Common myeloid progenitor, CD34-positive (primary cell): ENCODE measurements at regions not wholly inside any gene's neighbourhood (a gene's known extent, or its start where the extent isn't known, plus 50 kb on each side); places are given as distances from the start of the nearest gene placed in this dataset.

Source experiments
- CTCF ChIA-PET: fragments of 350-600 bp; sonication (Branson Sonifier 250); formaldehyde crosslinking; loops from one replicate; lab custom pipeline; 2021; ENCODE audit warnings: antibody characterized with exemption; lab: Charles Lee
- POLR2A ChIA-PET: fragments of 350-600 bp; sonication (Branson Sonifier 250); formaldehyde crosslinking; loops from one replicate; lab custom pipeline; 2021; ENCODE audit warnings: antibody characterized with exemption; lab: Charles Lee
- DNase-seq, 3 donors: peaks; one replicate each; pipeline versions ENCODE4 v3.0.0 to v3.0.0-alpha.2; 2013
- H3K27ac ChIP-seq, 2 experiments: 1 replicate in 1 of 2; 2 replicates in 1 of 2; pipeline ENCODE4 v1.7.0; 2013; ENCODE audit warnings: inconsistent platforms in 2 of 2, low read length in 2 of 2, mild to moderate bottlenecking in 2 of 2, low read depth in 1 of 2, moderate library complexity in 1 of 2; ENCODE audit not compliant: severe bottlenecking in 2 of 2, insufficient read depth in 1 of 2, poor library complexity in 1 of 2
- H3K27me3 ChIP-seq, 5 experiments: replicated peaks in 2 of 5; 1 replicate in 3 of 5; 2 replicates in 2 of 5; pipeline versions ENCODE4 v1.6.1 to v1.7.0; 2013; ENCODE audit warnings: low read length in 4 of 5, mild to moderate bottlenecking in 2 of 5, moderate library complexity in 2 of 5, inconsistent platforms in 1 of 5; ENCODE audit not compliant: insufficient read depth in 5 of 5, control insufficient read depth in 4 of 5
- H3K36me3 ChIP-seq, 4 experiments: 1 replicate in 2 of 4; 2 replicates in 2 of 4; pipeline versions ENCODE4 v1.6.1 to v1.7.0; 2013; ENCODE audit warnings: low read length in 3 of 4, control low read depth in 1 of 4, mild to moderate bottlenecking in 1 of 4; ENCODE audit not compliant: control insufficient read depth in 4 of 4, insufficient read depth in 4 of 4
- H3K4me1 ChIP-seq, 4 experiments: 1 replicate in 3 of 4; 2 replicates in 1 of 4; pipeline versions ENCODE4 v1.6.1 to v1.7.1; 2013; ENCODE audit warnings: low read length in 3 of 4, mild to moderate bottlenecking in 3 of 4, control low read depth in 1 of 4, inconsistent platforms in 1 of 4, moderate library complexity in 1 of 4; ENCODE audit not compliant: control insufficient read depth in 4 of 4, insufficient read depth in 4 of 4; ENCODE audit errors: control extremely low read depth in 1 of 4
- H3K4me3 ChIP-seq, 7 experiments: 1 replicate in 4 of 7; 2 replicates in 3 of 7; pipeline versions ENCODE4 v1.5.1 to v1.7.0; 2013; ENCODE audit warnings: mild to moderate bottlenecking in 7 of 7, low read length in 6 of 7, moderate library complexity in 6 of 7, inconsistent platforms in 2 of 7, low read depth in 2 of 7, control low read depth in 1 of 7; ENCODE audit not compliant: insufficient read depth in 4 of 7, control insufficient read depth in 1 of 7; ENCODE audit errors: extremely low read depth in 1 of 7
- H3K9me3 ChIP-seq, 5 experiments: 1 replicate in 4 of 5; 2 replicates in 1 of 5; pipeline versions ENCODE4 v1.6.1 to v1.7.1; 2013; ENCODE audit warnings: low read length in 4 of 5, mild to moderate bottlenecking in 2 of 5, inconsistent platforms in 1 of 5, low read depth in 1 of 5, moderate library complexity in 1 of 5; ENCODE audit not compliant: control insufficient read depth in 4 of 5, insufficient read depth in 2 of 5; ENCODE audit errors: control extremely low read depth in 1 of 5
- WGBS: methylation state at CpG from one replicate; pipeline ENCODE4 v1.1.5; 2013; ENCODE audit not compliant: insufficient coverage; 5-methylcytosine and 5-hydroxymethylcytosine counted together

DNA sequence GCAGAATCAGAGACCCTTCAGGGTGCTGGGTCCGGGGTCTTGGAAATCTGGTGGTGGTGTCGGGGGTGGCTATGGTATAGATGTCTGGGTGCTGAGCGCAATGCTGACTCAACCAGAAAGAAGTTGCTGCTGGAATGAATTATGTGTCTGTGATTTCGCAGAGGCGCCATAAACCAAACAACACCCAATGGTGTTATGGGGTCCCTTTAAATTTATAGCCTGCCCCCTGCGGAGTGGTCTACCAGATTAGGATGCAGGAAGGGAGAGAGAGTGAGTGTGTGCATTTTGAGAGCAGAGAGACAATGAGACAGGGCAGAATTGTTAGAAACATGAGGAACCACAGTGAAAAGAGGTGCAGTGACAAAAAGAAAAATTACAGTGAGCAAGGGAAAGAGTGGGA lies 100.7 kb upstream of the CDH11 start:
- Histone ChIP-seq H3K4me1 (no peaks in the 10 kb centered on the region), H3K9me3 (no peaks in the 10 kb centered on the region), H3K4me3 (no peak overlapping the region), H3K27me3 (no peaks in the 10 kb centered on the region), H3K36me3 (no peaks in the 10 kb centered on the region), H3K27ac (no peak overlapping the region)
- POLR2A ChIA-PET, result no interaction called here
- DNase-seq, result no peak
- WGBS, result 30% methylated on average over 4 of the region's 6 CpGs
- CTCF ChIA-PET, result no interaction called here

DNA sequence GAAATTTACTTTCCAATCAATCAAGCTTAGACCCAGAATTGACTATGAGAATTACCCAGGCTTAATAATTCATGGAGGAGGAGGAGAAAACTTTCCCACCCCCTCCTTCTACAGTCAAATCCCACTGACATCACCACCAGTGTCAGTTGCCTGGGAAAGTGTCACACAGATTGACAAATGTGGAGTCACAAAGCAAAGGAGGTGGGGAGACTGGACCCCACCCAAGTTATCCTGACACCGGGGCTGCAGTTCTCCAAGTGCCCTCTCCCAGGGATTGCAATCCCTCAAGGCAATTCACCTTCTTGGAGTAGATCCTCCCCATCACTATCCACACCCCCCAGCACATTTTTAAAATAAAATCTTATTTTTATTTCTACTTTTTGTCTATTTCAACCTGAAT lies 100.2 kb upstream of the CDH11 start:
- no peaks in the 10 kb centered on the region for H3K9me3 ChIP-seq
- POLR2A ChIA-PET, result no interaction called here
- H3K4me3 ChIP-seq, result no peak overlapping the region
- no peak for DNase-seq
- CTCF ChIA-PET, result no interaction called here
- no peaks in the 10 kb centered on the region for H3K36me3 ChIP-seq
- WGBS, result 33% methylated on average over 1 of the region's 1 CpG
- no peaks in the 10 kb centered on the region for H3K4me1 ChIP-seq
- no peaks in the 10 kb centered on the region for H3K27me3 ChIP-seq
- no peak overlapping the region for H3K27ac ChIP-seq

DNA sequence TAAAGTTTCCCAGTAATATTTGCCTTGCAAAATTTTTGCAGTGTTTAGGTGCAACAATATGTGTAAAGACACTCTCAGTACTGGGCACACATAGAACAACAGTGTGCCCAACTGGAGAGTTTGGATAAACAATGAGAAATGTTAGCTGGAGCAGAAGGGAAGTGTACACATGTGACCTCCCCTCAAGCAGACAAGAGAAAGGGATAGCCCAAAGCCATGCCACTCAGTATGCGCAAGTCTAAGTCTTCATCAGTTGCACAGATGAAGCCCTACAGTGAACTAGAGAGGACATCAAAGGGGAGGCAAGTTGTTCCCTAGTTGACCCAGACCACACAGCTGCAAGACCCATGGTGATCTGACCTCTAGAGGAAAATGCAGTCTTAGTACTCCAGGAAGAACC lies 97.9 kb upstream of the CDH11 start:
- ChIA-PET CTCF (no interaction called here), POLR2A (no interaction called here)
- H3K36me3 ChIP-seq, result no peaks in the 10 kb centered on the region
- no peak overlapping the region for H3K4me3 ChIP-seq
- no peak for DNase-seq
- H3K4me1 ChIP-seq, result no peaks in the 10 kb centered on the region
- H3K27ac ChIP-seq, result no peak overlapping the region
- WGBS, result 89% methylated on average over 1 of the region's 1 CpG
- no peaks in the 10 kb centered on the region for H3K9me3 ChIP-seq
- H3K27me3 ChIP-seq, result no peaks in the 10 kb centered on the region

DNA sequence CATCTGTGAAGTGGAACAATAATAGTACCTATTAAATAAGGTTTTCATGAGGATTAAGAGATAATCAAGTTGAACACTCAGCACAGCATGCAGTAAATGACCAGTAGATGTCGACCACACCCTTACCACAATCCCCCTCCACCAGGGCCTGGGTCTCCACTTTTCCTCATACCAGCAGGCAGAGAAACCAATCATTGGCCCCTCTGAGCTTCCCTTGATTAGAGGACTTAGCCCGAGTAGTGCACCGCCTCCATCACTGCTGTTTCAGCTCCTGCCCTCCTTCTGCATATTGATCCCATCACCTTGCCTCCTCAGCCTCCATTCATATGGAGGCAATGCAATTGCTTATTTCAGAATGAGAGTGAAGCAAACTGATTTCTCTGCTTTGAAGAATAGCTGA lies 96.5 kb upstream of the CDH11 start:
- POLR2A ChIA-PET, result no interaction called here
- Histone ChIP-seq H3K9me3 (no peaks in the 10 kb centered on the region), H3K27ac (no peak overlapping the region), H3K4me3 (no peak overlapping the region), H3K36me3 (no peaks in the 10 kb centered on the region), H3K4me1 (no peaks in the 10 kb centered on the region), H3K27me3 (no peaks in the 10 kb centered on the region)
- WGBS, result 64% methylated on average over 3 of the region's 3 CpGs
- DNase-seq, result no peak
- CTCF ChIA-PET, result no interaction called here

DNA sequence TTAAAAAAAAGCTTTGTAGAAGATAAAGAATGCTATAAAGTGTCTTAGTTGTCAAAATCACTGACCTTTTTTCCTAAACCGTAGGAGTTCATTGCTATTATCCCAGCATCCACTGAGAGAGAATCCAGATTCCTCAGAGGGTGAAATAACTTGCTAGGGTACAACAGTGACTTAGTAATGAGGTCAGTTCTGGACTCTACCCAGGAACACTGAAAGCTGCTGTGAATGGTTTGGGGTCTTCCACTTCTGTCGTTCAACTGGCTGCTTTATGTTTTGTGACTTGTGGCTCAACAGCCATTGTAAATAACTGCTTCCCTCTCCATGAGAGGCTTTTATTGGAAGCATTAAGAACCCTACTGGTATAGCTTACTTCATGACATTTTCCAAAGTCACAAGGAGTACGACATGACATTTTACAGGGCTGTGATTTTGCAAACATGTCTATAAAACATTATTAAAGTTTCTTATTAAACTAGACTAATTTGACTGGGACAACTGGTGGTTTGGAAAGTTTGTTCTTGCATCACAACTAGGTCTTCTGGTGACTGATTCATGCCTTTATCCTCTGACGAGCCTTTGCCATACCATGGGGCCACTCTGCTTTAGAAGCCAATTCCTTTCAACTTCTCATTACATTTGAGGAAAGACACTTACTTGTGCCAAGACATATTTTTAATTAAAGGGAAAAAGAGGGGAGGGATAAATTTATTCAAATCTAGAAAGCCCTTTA lies 92.2 kb upstream of the CDH11 start:
- H3K27me3 ChIP-seq, result no peaks in the 10 kb centered on the region
- no peaks in the 10 kb centered on the region for H3K36me3 ChIP-seq
- H3K9me3 ChIP-seq, result peaks cover 0 to 1% (median 0%) of the 10 kb centered on the region in 5 experiments
- POLR2A ChIA-PET, result no interaction called here
- 80% methylated on average over 2 of the region's 4 CpGs for WGBS
- no peak overlapping the region for H3K27ac ChIP-seq
- no peak for DNase-seq
- CTCF ChIA-PET, result no interaction called here
- no peaks in the 10 kb centered on the region for H3K4me1 ChIP-seq
- H3K4me3 ChIP-seq, result no peak overlapping the region

DNA sequence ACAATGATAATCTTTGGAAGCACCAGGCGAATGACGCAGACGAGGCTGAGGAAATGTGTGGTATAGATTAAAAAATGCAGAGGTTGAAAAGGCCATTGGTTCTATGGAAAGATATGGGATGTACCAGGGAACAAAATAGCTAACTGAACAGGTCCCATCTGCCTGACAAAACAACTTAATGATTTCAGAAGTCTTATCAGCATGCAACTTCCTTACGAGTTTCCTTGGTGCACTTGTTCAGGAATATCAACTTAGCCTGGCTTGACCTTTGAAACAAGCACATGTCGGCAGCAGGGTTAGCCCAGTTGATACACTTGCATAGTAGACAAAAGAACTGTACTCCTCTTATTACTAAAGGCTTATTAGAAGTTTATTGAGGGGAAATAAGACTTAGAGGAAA lies 90.9 kb upstream of the CDH11 start:
- no peaks in the 10 kb centered on the region for H3K27me3 ChIP-seq
- DNase-seq, result no peak
- ChIA-PET CTCF (no interaction called here), POLR2A (no interaction called here)
- no peaks in the 10 kb centered on the region for H3K4me1 ChIP-seq
- no peaks in the 10 kb centered on the region for H3K36me3 ChIP-seq
- 93% methylated on average over 3 of the region's 5 CpGs for WGBS
- peaks cover 0 to 1% (median 0%) of the 10 kb centered on the region in 5 experiments for H3K9me3 ChIP-seq
- H3K27ac ChIP-seq, result no peak overlapping the region
- no peak overlapping the region for H3K4me3 ChIP-seq

DNA sequence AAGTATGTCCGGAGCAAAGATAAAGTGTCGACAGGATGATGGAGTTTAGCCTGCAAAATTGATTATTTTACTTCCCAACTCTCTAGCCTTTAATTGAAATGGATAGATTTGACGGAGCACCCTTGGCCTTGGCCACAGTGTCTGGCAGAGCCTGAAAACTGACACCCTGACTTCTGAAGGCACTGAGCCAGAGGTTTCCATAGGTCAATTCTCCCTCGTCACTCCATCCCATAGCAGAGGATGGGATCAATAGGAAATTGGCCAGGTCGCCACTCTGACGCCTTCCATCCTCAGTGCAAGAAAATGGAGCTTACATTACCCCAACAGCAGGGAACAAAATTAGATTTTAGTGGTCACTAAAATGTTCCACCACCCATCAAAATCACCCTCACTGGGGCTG lies 90.4 kb upstream of the CDH11 start:
- 93% methylated on average over 4 of the region's 6 CpGs for WGBS
- DNase-seq, result no peak
- Histone ChIP-seq H3K9me3 (peaks cover 0 to 1% (median 0%) of the 10 kb centered on the region in 5 experiments), H3K4me1 (no peaks in the 10 kb centered on the region), H3K27me3 (no peaks in the 10 kb centered on the region), H3K36me3 (no peaks in the 10 kb centered on the region), H3K4me3 (no peak overlapping the region), H3K27ac (no peak overlapping the region)
- CTCF ChIA-PET, result interaction anchor here (1.0 kb wide), 1 partner anchor 9 kb away, joined by 3 read pairs; no protein-coding TSS in a partner anchor
- POLR2A ChIA-PET, result no interaction called here
